GM23338 (cell line): ENCODE measurements at regions not wholly inside any gene's neighbourhood (a gene's known extent, or its start where the extent isn't known, plus 50 kb on each side); places are given as distances from the start of the nearest gene placed in this dataset.
"Not testable (repeated sequence)": the region's sequence is repeated elsewhere in the genome, so short reads cannot be mapped to it uniquely, and the experiment has no call there.

Experiments
- ATAC-seq: fragments of 200-7000 bp; cut with Tn5 transposase; 3 replicates; pipeline ENCODE4 v1.9.1; 2020
- DNase-seq: peaks from one replicate; pipeline ENCODE4 v3.0.0-alpha.2; 2015; ENCODE audit warnings: low spot score
- H2AFZ ChIP-seq: fragments of 200-600 bp; sonication (generic); 2 replicates; pipeline ENCODE4 v1.8.0; 2016; ENCODE audit warnings: antibody characterized with exemption, mild to moderate bottlenecking, moderate library complexity
- H3F3A ChIP-seq: fragments of 200-600 bp; sonication (generic); replicated peaks from 2 replicates; pipeline ENCODE4 v1.8.0; 2017; ENCODE audit warnings: antibody characterized with exemption, mixed run types, low read depth
- H3K27ac ChIP-seq: fragments of 200-600 bp; sonication (generic); 2 replicates; pipeline ENCODE4 v1.6.1; 2016; ENCODE audit warnings: low read depth
- H3K27me3 ChIP-seq: fragments of 200-600 bp; sonication (generic); 2 replicates; pipeline ENCODE4 v1.8.0; 2016; ENCODE audit warnings: mild to moderate bottlenecking, mixed run types, moderate library complexity; ENCODE audit not compliant: insufficient read depth
- H3K36me3 ChIP-seq: fragments of 200-600 bp; sonication (generic); 2 replicates; pipeline ENCODE4 v1.8.0; 2016; ENCODE audit warnings: mild to moderate bottlenecking; ENCODE audit not compliant: insufficient read depth
- H3K4me1 ChIP-seq: fragments of 200-600 bp; sonication (generic); 2 replicates; pipeline ENCODE4 v1.8.0; 2016; ENCODE audit warnings: mild to moderate bottlenecking, moderate library complexity; ENCODE audit not compliant: insufficient read depth
- H3K4me2 ChIP-seq: fragments of 200-600 bp; sonication (generic); 2 replicates; pipeline ENCODE4 v1.7.1; 2017; ENCODE audit warnings: mixed run types
- H3K4me3 ChIP-seq: fragments of 200-600 bp; sonication (generic); 2 replicates; pipeline ENCODE4 v1.6.1; 2016; ENCODE audit warnings: mixed run types
- H3K79me2 ChIP-seq: fragments of 200-600 bp; sonication (generic); replicated peaks from 2 replicates; pipeline ENCODE4 v1.8.0; 2017; ENCODE audit warnings: mild to moderate bottlenecking; ENCODE audit not compliant: insufficient read depth
- H3K9me2 ChIP-seq: fragments of 200-600 bp; sonication (generic); 2 replicates; pipeline ENCODE4 v1.8.0; 2017; ENCODE audit not compliant: insufficient read depth
- H4K20me1 ChIP-seq: fragments of 200-600 bp; sonication (generic); replicated peaks from 2 replicates; pipeline ENCODE4 v1.8.0; 2017; ENCODE audit warnings: mild to moderate bottlenecking; ENCODE audit not compliant: insufficient read depth
- H3K27ac Mint-ChIP-seq: 2 replicates; pipeline ENCODE4 v1.8.0; 2020; ENCODE audit warnings: inconsistent platforms, mild to moderate bottlenecking, moderate library complexity, mixed read lengths
- H3K27me3 Mint-ChIP-seq: 3 replicates; pipeline ENCODE4 v1.8.0; 2022; ENCODE audit warnings: low read depth, mild to moderate bottlenecking, moderate library complexity, mixed read lengths, inconsistent platforms; ENCODE audit not compliant: insufficient read depth, poor library complexity
- H3K36me3 Mint-ChIP-seq: 3 replicates; pipeline ENCODE4 v1.8.0; 2021; ENCODE audit warnings: low read depth, mild to moderate bottlenecking, inconsistent platforms, moderate library complexity, mixed read lengths
- H3K4me1 Mint-ChIP-seq: 3 replicates; pipeline ENCODE4 v1.8.0; 2020; ENCODE audit warnings: mild to moderate bottlenecking, inconsistent platforms, mixed read lengths
- H3K4me3 Mint-ChIP-seq: 3 replicates; pipeline ENCODE4 v1.8.0; 2021; ENCODE audit warnings: moderate library complexity, mild to moderate bottlenecking, inconsistent platforms, mixed read lengths
- H3K9me3 Mint-ChIP-seq: 3 replicates; pipeline ENCODE4 v1.8.0; 2020; ENCODE audit warnings: moderate library complexity, mild to moderate bottlenecking, inconsistent platforms, mixed read lengths
- CREB1 ChIP-seq: fragments of 250-450 bp; sonication (Bioruptor Pico); IDR thresholded peaks from 2 replicates; pipeline ENCODE4 v1.5.0; 2020; ENCODE audit warnings: low read depth, mild to moderate bottlenecking, moderate library complexity
- JUNB ChIP-seq: IDR thresholded peaks from one replicate; pipeline ENCODE4 v1.6.1; 2016; ENCODE audit warnings: antibody characterized with exemption; ENCODE audit not compliant: unreplicated experiment
- NANOG ChIP-seq: IDR thresholded peaks from 2 replicates; pipeline ENCODE4 v1.6.1; 2016; ENCODE audit warnings: antibody characterized with exemption, borderline replicate concordance
- ZNF114 ChIP-seq: fragments of 250-450 bp; sonication (Bioruptor Pico); IDR thresholded peaks from 2 replicates; pipeline ENCODE4 v1.5.0; 2020; ENCODE audit warnings: mild to moderate bottlenecking, moderate library complexity
- ZNF331 ChIP-seq: fragments of 250-450 bp; sonication (Bioruptor Pico); IDR thresholded peaks from 2 replicates; pipeline ENCODE4 v1.5.0; 2020; ENCODE audit warnings: low read depth, mild to moderate bottlenecking, moderate library complexity
- TF ChIP-seq, protein P1 (sequence below): fragments of 250-450 bp; sonication (Bioruptor Pico); IDR thresholded peaks from 2 replicates; pipeline ENCODE4 v1.5.0; 2020; ENCODE audit warnings: mild to moderate bottlenecking, moderate library complexity
- TF ChIP-seq, protein P2 (sequence below), 2 experiments: fragments of 200-600 bp in 1 of 2; sonication (generic) in 1 of 2; conservative IDR thresholded peaks; 2 replicates each; pipeline versions ENCODE4 v1.5.1 to v1.6.1; 2016 to 2017; ENCODE audit warnings: antibody characterized with exemption in 2 of 2, low read depth in 2 of 2, mild to moderate bottlenecking in 2 of 2, moderate library complexity in 1 of 2

DNA sequence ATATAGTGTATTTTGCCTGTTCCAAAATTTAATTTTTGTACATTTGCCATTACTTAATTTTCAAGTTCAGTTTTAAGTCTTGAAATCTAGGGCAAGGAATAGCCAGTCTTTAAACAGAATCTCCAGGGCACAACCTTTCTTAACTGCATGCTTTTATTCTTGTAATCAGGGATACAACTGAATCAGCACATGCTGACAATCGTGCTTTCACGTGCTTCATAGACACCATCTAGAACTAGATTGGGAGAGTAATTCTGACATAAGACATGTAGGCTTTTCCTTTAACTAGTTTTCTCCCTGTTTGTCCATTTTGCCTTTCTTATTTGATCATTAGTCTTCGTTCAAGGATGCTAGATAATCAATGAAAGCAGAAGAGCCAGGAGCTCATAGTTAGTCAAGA, 650.4 kb upstream of the CADM2 start (continued):
- TF ChIP-seq, protein P1, sequence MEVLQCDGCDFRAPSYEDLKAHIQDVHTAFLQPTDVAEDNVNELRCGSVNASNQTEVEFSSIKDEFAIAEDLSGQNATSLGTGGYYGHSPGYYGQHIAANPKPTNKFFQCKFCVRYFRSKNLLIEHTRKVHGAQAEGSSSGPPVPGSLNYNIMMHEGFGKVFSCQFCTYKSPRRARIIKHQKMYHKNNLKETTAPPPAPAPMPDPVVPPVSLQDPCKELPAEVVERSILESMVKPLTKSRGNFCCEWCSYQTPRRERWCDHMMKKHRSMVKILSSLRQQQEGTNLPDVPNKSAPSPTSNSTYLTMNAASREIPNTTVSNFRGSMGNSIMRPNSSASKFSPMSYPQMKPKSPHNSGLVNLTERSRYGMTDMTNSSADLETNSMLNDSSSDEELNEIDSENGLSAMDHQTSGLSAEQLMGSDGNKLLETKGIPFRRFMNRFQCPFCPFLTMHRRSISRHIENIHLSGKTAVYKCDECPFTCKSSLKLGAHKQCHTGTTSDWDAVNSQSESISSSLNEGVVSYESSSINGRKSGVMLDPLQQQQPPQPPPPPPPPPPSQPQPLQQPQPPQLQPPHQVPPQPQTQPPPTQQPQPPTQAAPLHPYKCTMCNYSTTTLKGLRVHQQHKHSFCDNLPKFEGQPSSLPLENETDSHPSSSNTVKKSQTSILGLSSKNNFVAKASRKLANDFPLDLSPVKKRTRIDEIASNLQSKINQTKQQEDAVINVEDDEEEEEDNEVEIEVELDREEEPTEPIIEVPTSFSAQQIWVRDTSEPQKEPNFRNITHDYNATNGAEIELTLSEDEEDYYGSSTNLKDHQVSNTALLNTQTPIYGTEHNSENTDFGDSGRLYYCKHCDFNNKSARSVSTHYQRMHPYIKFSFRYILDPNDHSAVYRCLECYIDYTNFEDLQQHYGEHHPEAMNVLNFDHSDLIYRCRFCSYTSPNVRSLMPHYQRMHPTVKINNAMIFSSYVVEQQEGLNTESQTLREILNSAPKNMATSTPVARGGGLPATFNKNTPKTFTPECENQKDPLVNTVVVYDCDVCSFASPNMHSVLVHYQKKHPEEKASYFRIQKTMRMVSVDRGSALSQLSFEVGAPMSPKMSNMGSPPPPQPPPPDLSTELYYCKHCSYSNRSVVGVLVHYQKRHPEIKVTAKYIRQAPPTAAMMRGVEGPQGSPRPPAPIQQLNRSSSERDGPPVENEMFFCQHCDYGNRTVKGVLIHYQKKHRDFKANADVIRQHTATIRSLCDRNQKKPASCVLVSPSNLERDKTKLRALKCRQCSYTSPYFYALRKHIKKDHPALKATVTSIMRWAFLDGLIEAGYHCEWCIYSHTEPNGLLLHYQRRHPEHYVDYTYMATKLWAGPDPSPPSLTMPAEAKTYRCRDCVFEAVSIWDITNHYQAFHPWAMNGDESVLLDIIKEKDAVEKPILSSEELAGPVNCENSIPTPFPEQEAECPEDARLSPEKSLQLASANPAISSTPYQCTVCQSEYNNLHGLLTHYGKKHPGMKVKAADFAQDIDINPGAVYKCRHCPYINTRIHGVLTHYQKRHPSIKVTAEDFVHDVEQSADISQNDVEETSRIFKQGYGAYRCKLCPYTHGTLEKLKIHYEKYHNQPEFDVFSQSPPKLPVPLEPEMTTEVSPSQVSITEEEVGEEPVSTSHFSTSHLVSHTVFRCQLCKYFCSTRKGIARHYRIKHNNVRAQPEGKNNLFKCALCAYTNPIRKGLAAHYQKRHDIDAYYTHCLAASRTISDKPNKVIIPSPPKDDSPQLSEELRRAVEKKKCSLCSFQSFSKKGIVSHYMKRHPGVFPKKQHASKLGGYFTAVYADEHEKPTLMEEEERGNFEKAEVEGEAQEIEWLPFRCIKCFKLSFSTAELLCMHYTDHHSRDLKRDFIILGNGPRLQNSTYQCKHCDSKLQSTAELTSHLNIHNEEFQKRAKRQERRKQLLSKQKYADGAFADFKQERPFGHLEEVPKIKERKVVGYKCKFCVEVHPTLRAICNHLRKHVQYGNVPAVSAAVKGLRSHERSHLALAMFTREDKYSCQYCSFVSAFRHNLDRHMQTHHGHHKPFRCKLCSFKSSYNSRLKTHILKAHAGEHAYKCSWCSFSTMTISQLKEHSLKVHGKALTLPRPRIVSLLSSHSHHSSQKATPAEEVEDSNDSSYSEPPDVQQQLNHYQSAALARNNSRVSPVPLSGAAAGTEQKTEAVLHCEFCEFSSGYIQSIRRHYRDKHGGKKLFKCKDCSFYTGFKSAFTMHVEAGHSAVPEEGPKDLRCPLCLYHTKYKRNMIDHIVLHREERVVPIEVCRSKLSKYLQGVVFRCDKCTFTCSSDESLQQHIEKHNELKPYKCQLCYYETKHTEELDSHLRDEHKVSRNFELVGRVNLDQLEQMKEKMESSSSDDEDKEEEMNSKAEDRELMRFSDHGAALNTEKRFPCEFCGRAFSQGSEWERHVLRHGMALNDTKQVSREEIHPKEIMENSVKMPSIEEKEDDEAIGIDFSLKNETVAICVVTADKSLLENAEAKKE (CRISPR knock-in tag), result no peak
- TF ChIP-seq ZNF114 (no peak), NANOG (no peak), JUNB (no peak), CREB1 (CRISPR knock-in tag) (no peak)

DNA sequence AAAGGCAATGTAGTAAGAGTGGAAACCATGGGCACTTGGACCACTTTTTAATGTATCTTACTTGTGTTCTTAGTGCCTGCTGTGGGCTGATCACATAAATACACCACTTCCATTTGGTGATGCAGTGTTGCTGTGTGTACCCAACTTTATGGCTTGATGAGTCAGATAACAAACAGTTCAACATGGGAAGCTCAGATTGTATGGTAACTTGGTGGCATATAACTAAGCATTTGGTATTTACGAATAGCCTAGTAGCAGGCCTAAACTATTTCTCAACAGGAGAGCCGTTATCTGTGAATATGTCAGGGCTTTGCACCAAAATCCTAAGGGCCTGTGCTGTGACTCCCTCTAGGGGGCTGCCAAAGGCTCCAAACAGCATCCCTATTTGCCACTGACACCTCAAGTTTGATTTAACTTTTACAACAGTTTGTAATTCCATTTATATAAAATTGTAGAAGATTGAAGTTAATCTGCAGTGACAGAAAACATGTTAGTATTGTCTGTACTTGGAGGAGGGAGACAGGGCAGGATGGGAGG, 640.4 kb upstream of the CADM2 start:
- Histone ChIP-seq H3K79me2 (no peaks in the 10 kb centered on the region), H3F3A (no peaks in the 10 kb centered on the region), H3K4me2 (no peak overlapping the region), H3K36me3 (no peaks in the 10 kb centered on the region), H3K4me1 (no peaks in the 10 kb centered on the region), H3K9me2 (no peaks in the 10 kb centered on the region), H2AFZ (no peak overlapping the region), H3K27me3 (no peaks in the 10 kb centered on the region), H4K20me1 (no peaks in the 10 kb centered on the region), H3K4me3 (no peak overlapping the region), H3K27ac (no peak overlapping the region)
- TF ChIP-seq ZNF331 (CRISPR knock-in tag), result no peak
- TF ChIP-seq, protein P2, sequence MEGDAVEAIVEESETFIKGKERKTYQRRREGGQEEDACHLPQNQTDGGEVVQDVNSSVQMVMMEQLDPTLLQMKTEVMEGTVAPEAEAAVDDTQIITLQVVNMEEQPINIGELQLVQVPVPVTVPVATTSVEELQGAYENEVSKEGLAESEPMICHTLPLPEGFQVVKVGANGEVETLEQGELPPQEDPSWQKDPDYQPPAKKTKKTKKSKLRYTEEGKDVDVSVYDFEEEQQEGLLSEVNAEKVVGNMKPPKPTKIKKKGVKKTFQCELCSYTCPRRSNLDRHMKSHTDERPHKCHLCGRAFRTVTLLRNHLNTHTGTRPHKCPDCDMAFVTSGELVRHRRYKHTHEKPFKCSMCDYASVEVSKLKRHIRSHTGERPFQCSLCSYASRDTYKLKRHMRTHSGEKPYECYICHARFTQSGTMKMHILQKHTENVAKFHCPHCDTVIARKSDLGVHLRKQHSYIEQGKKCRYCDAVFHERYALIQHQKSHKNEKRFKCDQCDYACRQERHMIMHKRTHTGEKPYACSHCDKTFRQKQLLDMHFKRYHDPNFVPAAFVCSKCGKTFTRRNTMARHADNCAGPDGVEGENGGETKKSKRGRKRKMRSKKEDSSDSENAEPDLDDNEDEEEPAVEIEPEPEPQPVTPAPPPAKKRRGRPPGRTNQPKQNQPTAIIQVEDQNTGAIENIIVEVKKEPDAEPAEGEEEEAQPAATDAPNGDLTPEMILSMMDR (conservative IDR thresholded peaks at IDR 0.05; ENCODE audit: low read depth in 2 of 2), result peak; percentile 58 to 60
- Mint-ChIP-seq H3K4me3 (no peak overlapping the region), H3K27me3 (no peaks in the 10 kb centered on the region), H3K4me1 (no peaks in the 10 kb centered on the region), H3K9me3 (no peaks in the 10 kb centered on the region), H3K36me3 (no peaks in the 10 kb centered on the region), H3K27ac (no peak overlapping the region)
- ATAC-seq (peak; percentile 82), DNase-seq (peak; percentile 57)

DNA sequence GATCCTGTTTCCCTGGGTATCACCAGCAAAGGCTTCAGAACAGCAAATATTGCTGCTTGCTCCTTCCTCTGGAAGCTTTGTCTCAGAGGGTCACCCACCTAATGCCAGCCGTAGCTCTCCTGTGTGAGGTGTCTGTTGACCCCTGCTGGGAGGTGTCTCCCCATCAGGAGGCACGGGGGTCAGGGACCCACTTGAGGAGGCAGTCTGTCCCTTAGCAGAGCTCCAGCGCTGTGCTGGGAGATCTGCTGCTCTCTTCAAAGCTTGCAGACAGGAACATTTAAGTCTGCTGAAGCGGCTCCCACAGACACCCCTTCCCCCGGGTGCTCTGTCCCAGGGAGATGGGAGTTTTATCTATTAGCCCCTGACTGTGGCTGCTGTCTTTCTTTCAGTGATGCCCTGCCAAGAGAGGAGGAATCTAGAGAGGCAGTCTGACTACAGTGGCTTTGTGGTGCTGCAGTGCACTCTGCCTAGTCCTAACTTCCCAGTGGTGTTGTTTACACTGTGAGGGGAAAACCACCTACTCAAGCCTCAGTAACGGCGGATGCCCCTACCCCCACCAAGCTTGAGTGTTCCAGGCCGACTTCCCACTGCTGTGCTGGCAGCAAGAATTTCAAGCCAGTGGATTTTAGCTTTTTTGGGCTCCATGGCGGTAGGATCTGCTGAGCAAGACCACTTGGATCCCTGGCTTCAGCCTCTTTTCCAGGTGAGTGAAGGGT, 593.1 kb upstream of the CADM2 start:
- not testable (repeated sequence) for H3K4me3 Mint-ChIP-seq, H4K20me1 ChIP-seq
- H3K36me3 Mint-ChIP-seq, result peaks cover 15% of the 10 kb centered on the region; the same call in 2 of the 3 replicates

More for the DNA sequence above, 593.1 kb upstream of the CADM2 start:
- not testable (repeated sequence) for H3K36me3 ChIP-seq, H3K27me3 Mint-ChIP-seq, H3K27ac ChIP-seq, H3K4me2 ChIP-seq, H3K4me1 ChIP-seq, H3K27me3 ChIP-seq, H3F3A ChIP-seq, DNase-seq, H3K4me1 Mint-ChIP-seq, H3K9me2 ChIP-seq, H3K79me2 ChIP-seq, ATAC-seq, H3K4me3 ChIP-seq, H3K27ac Mint-ChIP-seq
- H3K9me3 Mint-ChIP-seq, result peaks cover 24% of the 10 kb centered on the region
- H2AFZ ChIP-seq, result peak overlapping the region; percentile 69; the same call in 1 of the 2 replicates
